Keratinocyte (primary cell): ENCODE measurements at regions not wholly inside any gene's neighbourhood (a gene's known extent, or its start where the extent isn't known, plus 50 kb on each side); places are given as distances from the start of the nearest gene placed in this dataset.

Source experiments
- DNase-seq: peaks from one replicate; pipeline ENCODE4 v3.0.0-alpha.2; 2011; ENCODE audit warnings: low read depth, missing footprints, low spot score
- FAIRE-seq: peaks from 2 replicates; lab custom pipeline; 2011; peaks lifted over from hg19 to GRCh38; lab: Jason Lieb, UNC
- H2AFZ ChIP-seq: 2 replicates; pipeline ENCODE4 v1.6.0; 2012; ENCODE audit warnings: low read length, control low read depth, inconsistent platforms; ENCODE audit not compliant: control insufficient read depth
- H3K27ac ChIP-seq: 2 replicates; pipeline ENCODE4 v1.5.1; 2011; ENCODE audit warnings: low read length; ENCODE audit not compliant: control insufficient read depth, insufficient read depth
- H3K27me3 ChIP-seq: 3 replicates; pipeline ENCODE4 v1.6.0; 2011; ENCODE audit warnings: low read length; ENCODE audit not compliant: control insufficient read depth, insufficient read depth; ENCODE audit errors: extremely low read depth
- H3K36me3 ChIP-seq, 2 experiments: 2 replicates in 1 of 2; 3 replicates in 1 of 2; pipeline ENCODE4 v1.5.1; 2011; ENCODE audit warnings: low read length in 2 of 2, mild to moderate bottlenecking in 1 of 2; ENCODE audit not compliant: control insufficient read depth in 2 of 2, insufficient read depth in 2 of 2; ENCODE audit errors: extremely low read depth in 1 of 2
- H3K4me1 ChIP-seq: 3 replicates; pipeline ENCODE4 v1.5.1; 2011; ENCODE audit warnings: low read length; ENCODE audit not compliant: control insufficient read depth, insufficient read depth; ENCODE audit errors: extremely low read depth
- H3K4me2 ChIP-seq: 3 replicates; pipeline ENCODE4 v1.6.0; 2011; ENCODE audit warnings: low read depth, low read length; ENCODE audit not compliant: control insufficient read depth, insufficient read depth; ENCODE audit errors: extremely low read depth
- H3K4me3 ChIP-seq, 3 experiments: fragments of 200-600 bp in 1 of 3; sonication (generic) in 1 of 3; 2 replicates in 2 of 3; 3 replicates in 1 of 3; pipeline ENCODE4 v1.5.1; 2011 to 2016; ENCODE audit warnings: low read length in 3 of 3, mild to moderate bottlenecking in 3 of 3, control low read depth in 2 of 3, inconsistent platforms in 1 of 3, low read depth in 1 of 3, mixed read lengths in 1 of 3, mixed run types in 1 of 3, moderate library complexity in 1 of 3; ENCODE audit not compliant: control insufficient read depth in 2 of 3, insufficient read depth in 2 of 3; ENCODE audit errors: extremely low read depth in 1 of 3
- H3K79me2 ChIP-seq: 2 replicates; pipeline ENCODE4 v1.6.0; 2012; ENCODE audit warnings: low read length; ENCODE audit not compliant: control insufficient read depth, insufficient read depth
- H3K9ac ChIP-seq: 3 replicates; pipeline ENCODE4 v1.6.0; 2011; ENCODE audit warnings: low read length; ENCODE audit not compliant: control insufficient read depth, insufficient read depth; ENCODE audit errors: extremely low read depth
- H3K9me1 ChIP-seq: 3 replicates; pipeline ENCODE4 v1.6.0; 2011; ENCODE audit warnings: low read length; ENCODE audit not compliant: control insufficient read depth, insufficient read depth; ENCODE audit errors: extremely low read depth
- H3K9me3 ChIP-seq: 2 replicates; pipeline ENCODE4 v1.5.1; 2012; ENCODE audit warnings: low read depth, low read length; ENCODE audit not compliant: control insufficient read depth
- H4K20me1 ChIP-seq: 3 replicates; pipeline ENCODE4 v1.6.0; 2011; ENCODE audit warnings: low read length; ENCODE audit not compliant: control insufficient read depth, insufficient read depth; ENCODE audit errors: extremely low read depth
- EZH2 ChIP-seq: IDR thresholded peaks from one replicate; pipeline ENCODE4 v1.6.1; 2012; ENCODE audit warnings: inconsistent platforms, mild to moderate bottlenecking, low read length, moderate library complexity
- dilution Hi-C: fragments of 300-500 bp; cut with MboI; formaldehyde crosslinking; loops from one replicate; pipeline ENCODE4 v1.7.0; 2020; ENCODE audit warnings: low sequenced_read_pairs; ENCODE audit not compliant: extremely low pct_ligation_motif_present
- TF ChIP-seq, protein P1 (sequence below), 3 experiments: IDR thresholded peaks in 1 of 3; conservative IDR thresholded peaks in 1 of 3; optimal IDR thresholded peaks in 1 of 3; 2 replicates in 2 of 3; 3 replicates in 1 of 3; pipeline versions ENCODE3 to v1.5.1; 2011; ENCODE audit warnings: low read length in 3 of 3, mild to moderate bottlenecking in 3 of 3, moderate library complexity in 2 of 3, control low read depth in 1 of 3, inconsistent platforms in 1 of 3; ENCODE audit not compliant: insufficient read depth in 2 of 3; ENCODE audit errors: extremely low read depth in 1 of 3

DNA sequence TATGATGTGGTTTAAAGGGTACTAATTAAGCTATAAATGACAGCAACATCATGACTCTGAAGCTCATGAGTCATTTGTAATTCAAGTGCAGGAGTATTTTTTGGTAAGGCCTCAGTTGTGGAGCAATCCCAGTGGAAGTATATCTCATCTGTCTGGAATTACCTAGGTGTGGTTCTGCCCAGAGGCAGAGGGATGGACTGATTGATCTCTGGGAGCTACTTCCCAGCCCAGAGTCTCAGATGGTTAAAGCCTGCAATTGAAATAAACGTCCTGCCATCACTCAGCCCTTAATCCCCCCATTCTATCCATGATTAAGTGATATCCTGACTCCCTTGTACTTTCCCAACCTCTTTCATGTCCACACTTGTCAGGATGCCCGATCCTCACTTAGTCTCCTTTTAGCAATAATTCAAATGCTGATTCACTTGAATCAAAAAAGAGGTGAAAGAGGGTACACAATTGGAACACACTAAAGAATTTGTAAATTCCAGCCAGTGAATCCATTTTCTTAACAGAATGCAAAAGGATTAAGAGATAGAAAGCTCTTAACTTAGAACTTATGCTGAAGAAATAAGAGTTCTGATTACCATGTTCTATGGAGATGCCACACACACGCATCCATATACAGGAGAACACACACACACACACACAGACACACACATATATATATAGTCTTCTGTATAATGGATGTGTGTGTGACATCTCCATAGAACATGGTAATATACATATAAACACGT lies 664.4 kb downstream of the NYAP2 start:
- peak overlapping the region; percentile 61 for H3K4me2 ChIP-seq
- peaks cover 2% of the 10 kb centered on the region for H3K9me3 ChIP-seq
- DNase-seq = peak; percentile 96
- H3K27ac ChIP-seq = peak overlapping the region; percentile 81
- H3K27me3 ChIP-seq = no peaks in the 10 kb centered on the region
- peak overlapping the region; percentile 13 for H3K9ac ChIP-seq
- TF ChIP-seq, protein P1, sequence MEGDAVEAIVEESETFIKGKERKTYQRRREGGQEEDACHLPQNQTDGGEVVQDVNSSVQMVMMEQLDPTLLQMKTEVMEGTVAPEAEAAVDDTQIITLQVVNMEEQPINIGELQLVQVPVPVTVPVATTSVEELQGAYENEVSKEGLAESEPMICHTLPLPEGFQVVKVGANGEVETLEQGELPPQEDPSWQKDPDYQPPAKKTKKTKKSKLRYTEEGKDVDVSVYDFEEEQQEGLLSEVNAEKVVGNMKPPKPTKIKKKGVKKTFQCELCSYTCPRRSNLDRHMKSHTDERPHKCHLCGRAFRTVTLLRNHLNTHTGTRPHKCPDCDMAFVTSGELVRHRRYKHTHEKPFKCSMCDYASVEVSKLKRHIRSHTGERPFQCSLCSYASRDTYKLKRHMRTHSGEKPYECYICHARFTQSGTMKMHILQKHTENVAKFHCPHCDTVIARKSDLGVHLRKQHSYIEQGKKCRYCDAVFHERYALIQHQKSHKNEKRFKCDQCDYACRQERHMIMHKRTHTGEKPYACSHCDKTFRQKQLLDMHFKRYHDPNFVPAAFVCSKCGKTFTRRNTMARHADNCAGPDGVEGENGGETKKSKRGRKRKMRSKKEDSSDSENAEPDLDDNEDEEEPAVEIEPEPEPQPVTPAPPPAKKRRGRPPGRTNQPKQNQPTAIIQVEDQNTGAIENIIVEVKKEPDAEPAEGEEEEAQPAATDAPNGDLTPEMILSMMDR (optimal IDR thresholded peaks at IDR 0.05 in 1 of 3, IDR thresholded peaks at IDR 0.05 in 1 of 3, conservative IDR thresholded peaks at IDR 0.05 in 1 of 3; ENCODE audit: extremely low read depth in 1 of 3, insufficient read depth in 2 of 3, low read length in 3 of 3) = no peak
- no peak for TF ChIP-seq EZH2
- no peaks in the 10 kb centered on the region for H3K9me1 ChIP-seq
- no peak overlapping the region for H3K4me3 ChIP-seq
- H3K36me3 ChIP-seq = no peaks in the 10 kb centered on the region
- H3K79me2 ChIP-seq = no peaks in the 10 kb centered on the region
- peak; percentile 98 for FAIRE-seq
- H2AFZ ChIP-seq = peak overlapping the region; percentile 34
- H3K4me1 ChIP-seq = peaks cover 13% of the 10 kb centered on the region
- no peaks in the 10 kb centered on the region for H4K20me1 ChIP-seq
- dilution Hi-C loops = no loop called here

GRCh38 chr2:226059961-226060627 lies 660.6 kb downstream of the NYAP2 start:
- Histone ChIP-seq H4K20me1 (no peaks in the 10 kb centered on the region), H3K4me1 (peaks cover 12% of the 10 kb centered on the region), H3K9me1 (no peaks in the 10 kb centered on the region), H3K27me3 (no peaks in the 10 kb centered on the region), H3K36me3 (no peaks in the 10 kb centered on the region), H3K9ac (no peak overlapping the region), H3K27ac (no peak overlapping the region), H3K79me2 (no peaks in the 10 kb centered on the region), H3K9me3 (peaks cover 2% of the 10 kb centered on the region), H3K4me2 (no peak overlapping the region), H2AFZ (no peak overlapping the region), H3K4me3 (no peak overlapping the region)
- TF ChIP-seq, protein P1 (optimal IDR thresholded peaks at IDR 0.05 in 1 of 3, IDR thresholded peaks at IDR 0.05 in 1 of 3, conservative IDR thresholded peaks at IDR 0.05 in 1 of 3; ENCODE audit: extremely low read depth in 1 of 3, insufficient read depth in 2 of 3, low read length in 3 of 3) = no peak
- TF ChIP-seq EZH2 = no peak
- FAIRE-seq (no peak), DNase-seq (no peak)
- dilution Hi-C loops = no loop called here
